SK-N-SH (cell line): ENCODE measurements at regions not wholly inside any gene's neighbourhood (a gene's known extent, or its start where the extent isn't known, plus 50 kb on each side); places are given as distances from the start of the nearest gene placed in this dataset.

ENCODE experiments used
- CHD2 ChIP-seq: fragments of 150-350 bp; IDR thresholded peaks from 2 replicates; pipeline ENCODE4 v1.6.1; 2018; ENCODE audit warnings: low read length; ENCODE audit not compliant: partially characterized antibody
- EZH2phosphoT487 ChIP-seq: fragments of 200-600 bp; sonication (generic); IDR thresholded peaks from 2 replicates; pipeline ENCODE4 v1.6.1; 2017; ENCODE audit warnings: low read depth, mixed run types, mild to moderate bottlenecking, antibody characterized with exemption, moderate library complexity, borderline replicate concordance
- FOXM1 ChIP-seq: IDR thresholded peaks from 2 replicates; pipeline ENCODE4 v1.4.0; 2012; ENCODE audit warnings: low read depth, mild to moderate bottlenecking
- JUND ChIP-seq: IDR thresholded peaks from 2 replicates; pipeline ENCODE4 v1.4.0; 2012
- MEF2A ChIP-seq: IDR thresholded peaks from 2 replicates; pipeline ENCODE4 v1.4.0; 2012; ENCODE audit warnings: low read depth, borderline replicate concordance
- NRF1 ChIP-seq: IDR thresholded peaks from 2 replicates; pipeline ENCODE4 v1.6.1; 2012; ENCODE audit warnings: low read depth, mild to moderate bottlenecking, low read length
- POLR2AphosphoS5 ChIP-seq: IDR thresholded peaks from 2 replicates; pipeline ENCODE4 v1.6.1; 2012; ENCODE audit warnings: low read depth, low read length
- RAD21 ChIP-seq: IDR thresholded peaks from 2 replicates; pipeline ENCODE4 v1.6.1; 2012; ENCODE audit warnings: mild to moderate bottlenecking, low read length
- TF ChIP-seq, protein P1 (sequence below): fragments of 200-600 bp; sonication (generic); IDR thresholded peaks from 2 replicates; pipeline ENCODE4 v1.6.1; 2017; ENCODE audit warnings: antibody characterized with exemption, mild to moderate bottlenecking, moderate library complexity

DNA sequence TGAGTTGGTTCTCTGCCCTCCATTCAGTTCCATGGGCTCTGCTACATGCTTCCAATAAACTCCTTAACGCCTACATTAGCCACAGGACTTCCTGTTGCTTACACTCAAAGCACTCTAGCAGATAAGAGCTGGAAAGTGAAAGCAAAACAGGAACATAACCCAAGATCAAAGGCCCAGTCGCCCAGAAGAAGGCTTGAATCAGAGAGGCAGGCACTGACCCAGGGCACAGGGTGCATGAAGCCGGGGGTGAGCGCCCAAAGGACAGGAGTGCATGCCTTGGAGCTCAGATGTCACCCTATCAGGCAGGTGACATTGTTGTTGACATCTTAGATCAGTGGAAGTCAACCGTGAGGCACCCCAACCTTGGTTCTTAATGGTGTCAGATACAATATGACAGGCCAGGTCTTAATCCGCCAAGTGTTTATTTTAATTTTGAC lies 235.1 kb downstream of the UACA start:
- TF ChIP-seq EZH2phosphoT487: no peak
- TF ChIP-seq MEF2A: no peak
- TF ChIP-seq, protein P1, sequence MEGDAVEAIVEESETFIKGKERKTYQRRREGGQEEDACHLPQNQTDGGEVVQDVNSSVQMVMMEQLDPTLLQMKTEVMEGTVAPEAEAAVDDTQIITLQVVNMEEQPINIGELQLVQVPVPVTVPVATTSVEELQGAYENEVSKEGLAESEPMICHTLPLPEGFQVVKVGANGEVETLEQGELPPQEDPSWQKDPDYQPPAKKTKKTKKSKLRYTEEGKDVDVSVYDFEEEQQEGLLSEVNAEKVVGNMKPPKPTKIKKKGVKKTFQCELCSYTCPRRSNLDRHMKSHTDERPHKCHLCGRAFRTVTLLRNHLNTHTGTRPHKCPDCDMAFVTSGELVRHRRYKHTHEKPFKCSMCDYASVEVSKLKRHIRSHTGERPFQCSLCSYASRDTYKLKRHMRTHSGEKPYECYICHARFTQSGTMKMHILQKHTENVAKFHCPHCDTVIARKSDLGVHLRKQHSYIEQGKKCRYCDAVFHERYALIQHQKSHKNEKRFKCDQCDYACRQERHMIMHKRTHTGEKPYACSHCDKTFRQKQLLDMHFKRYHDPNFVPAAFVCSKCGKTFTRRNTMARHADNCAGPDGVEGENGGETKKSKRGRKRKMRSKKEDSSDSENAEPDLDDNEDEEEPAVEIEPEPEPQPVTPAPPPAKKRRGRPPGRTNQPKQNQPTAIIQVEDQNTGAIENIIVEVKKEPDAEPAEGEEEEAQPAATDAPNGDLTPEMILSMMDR: no peak
- no peak for TF ChIP-seq JUND
- no peak for TF ChIP-seq CHD2
- no peak for TF ChIP-seq FOXM1
- TF ChIP-seq RAD21: no peak
- no peak for TF ChIP-seq POLR2AphosphoS5
- no peak for TF ChIP-seq NRF1
